Fibroblast of the aortic adventitia (primary cell): ENCODE measurements at regions not wholly inside any gene's neighbourhood (a gene's known extent, or its start where the extent isn't known, plus 50 kb on each side); places are given as distances from the start of the nearest gene placed in this dataset.

Experiments used
- DNase-seq: peaks from one replicate; pipeline ENCODE4 v3.0.0-alpha.2; 2010; ENCODE audit warnings: low read depth
- H3K4me3 ChIP-seq: 2 replicates; pipeline ENCODE4 v1.5.1; 2011; ENCODE audit warnings: low read depth, mild to moderate bottlenecking, control low read depth, low read length, moderate library complexity
- TF ChIP-seq, protein P1 (sequence below): IDR thresholded peaks from 2 replicates; pipeline ENCODE4 v1.5.1; 2011; ENCODE audit warnings: mild to moderate bottlenecking, low read length, control low read depth, inconsistent platforms; ENCODE audit not compliant: insufficient read depth

DNA sequence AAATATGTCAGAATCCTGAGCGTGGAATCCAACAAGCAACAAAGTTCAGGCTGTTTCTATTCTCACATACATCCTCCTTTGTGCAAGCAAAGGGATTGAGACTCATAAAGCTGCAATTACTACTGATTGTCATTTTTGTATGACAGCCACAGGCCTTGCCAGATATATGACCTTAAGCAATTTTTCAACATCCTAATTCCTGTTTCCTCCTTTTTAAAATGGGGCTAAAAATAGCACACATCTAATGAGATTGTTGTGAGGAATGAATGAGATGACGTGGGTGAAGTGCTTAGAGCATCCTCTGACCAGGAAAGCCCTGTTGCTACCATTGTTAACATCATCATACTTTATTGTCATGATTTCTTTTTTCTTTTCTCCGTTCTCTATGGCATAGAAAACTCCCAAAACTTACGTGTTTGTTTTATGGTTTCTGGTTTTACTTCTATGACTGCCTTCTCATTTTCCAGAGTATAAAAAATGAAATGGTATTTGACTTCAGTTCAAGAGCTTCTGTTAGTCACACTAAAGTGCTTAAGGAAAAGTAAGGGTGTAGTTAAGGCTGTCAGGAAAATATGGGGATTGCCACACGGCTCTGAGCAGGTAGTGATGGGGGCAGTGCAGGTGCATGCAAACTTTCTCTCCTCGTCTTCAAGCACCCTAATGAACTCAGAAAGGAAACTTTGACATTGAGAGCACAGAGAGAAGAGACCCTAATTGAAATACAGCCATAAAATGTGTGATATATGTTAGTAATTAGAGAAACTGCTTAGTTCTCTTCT, 590.6 kb upstream of the NETO1 start:
- no peak overlapping the region for H3K4me3 ChIP-seq
- peak; percentile 19 for DNase-seq
- TF ChIP-seq, protein P1, sequence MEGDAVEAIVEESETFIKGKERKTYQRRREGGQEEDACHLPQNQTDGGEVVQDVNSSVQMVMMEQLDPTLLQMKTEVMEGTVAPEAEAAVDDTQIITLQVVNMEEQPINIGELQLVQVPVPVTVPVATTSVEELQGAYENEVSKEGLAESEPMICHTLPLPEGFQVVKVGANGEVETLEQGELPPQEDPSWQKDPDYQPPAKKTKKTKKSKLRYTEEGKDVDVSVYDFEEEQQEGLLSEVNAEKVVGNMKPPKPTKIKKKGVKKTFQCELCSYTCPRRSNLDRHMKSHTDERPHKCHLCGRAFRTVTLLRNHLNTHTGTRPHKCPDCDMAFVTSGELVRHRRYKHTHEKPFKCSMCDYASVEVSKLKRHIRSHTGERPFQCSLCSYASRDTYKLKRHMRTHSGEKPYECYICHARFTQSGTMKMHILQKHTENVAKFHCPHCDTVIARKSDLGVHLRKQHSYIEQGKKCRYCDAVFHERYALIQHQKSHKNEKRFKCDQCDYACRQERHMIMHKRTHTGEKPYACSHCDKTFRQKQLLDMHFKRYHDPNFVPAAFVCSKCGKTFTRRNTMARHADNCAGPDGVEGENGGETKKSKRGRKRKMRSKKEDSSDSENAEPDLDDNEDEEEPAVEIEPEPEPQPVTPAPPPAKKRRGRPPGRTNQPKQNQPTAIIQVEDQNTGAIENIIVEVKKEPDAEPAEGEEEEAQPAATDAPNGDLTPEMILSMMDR = no peak

DNA sequence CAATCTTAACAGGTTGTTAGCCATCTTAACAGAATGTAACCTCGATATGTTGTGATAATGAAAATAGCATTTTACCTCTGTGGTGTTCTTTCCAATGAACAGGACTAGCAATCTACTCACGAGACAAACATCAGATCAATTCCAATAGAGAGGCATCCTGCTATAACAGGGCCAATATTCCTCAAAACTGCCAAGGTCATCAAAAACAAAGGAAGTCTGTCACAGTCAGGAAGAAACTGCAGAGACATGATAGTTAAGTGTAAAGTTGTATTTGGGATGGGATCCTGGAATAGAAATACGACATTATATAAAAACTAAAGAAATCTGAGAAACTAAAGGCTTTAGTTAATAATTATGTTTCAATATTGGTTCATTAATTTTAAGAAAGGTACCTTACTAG, 588.9 kb upstream of the NETO1 start:
- no peak overlapping the region for H3K4me3 ChIP-seq
- TF ChIP-seq, protein P1 = no peak
- DNase-seq = no peak

DNA sequence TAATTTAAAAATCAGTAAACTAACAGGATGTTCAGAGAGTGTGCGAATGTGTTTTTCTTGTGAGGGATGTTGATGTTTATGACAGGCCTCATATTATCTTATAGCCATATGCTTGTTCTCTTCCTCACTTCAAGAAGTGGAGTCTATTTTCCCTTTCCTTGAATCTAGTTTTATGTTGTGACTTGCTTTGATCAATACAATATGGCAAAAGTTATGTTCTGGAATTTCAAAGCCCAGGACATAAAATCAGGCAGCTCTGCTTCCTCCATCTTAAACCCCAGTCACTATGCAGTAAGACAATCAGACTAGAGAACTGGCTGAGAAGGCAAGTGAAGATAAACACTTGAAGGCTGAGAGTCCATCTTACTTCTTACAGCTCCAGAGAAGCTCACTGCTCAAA, 585.1 kb upstream of the NETO1 start:
- no peak overlapping the region for H3K4me3 ChIP-seq
- TF ChIP-seq, protein P1 = no peak
- DNase-seq = no peak

DNA sequence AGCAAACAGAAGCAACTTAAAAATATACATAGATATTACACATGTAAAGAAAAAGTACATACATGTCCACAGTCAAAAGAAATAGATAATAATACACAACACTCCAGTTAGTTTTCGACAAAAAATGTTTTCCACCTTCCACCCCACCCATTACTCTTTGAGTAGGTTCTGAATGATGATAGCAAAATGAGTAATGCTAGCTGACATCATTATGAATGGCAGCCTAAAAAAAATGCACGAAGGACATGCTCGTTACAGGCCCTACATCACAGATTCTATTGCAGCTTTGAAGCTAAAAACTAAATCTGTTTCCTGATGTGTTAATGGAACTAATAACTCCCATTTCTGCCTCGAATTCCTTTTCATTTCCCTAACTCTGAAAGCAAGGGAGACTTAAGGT, 578.7 kb upstream of the NETO1 start:
- no peak for DNase-seq
- H3K4me3 ChIP-seq = no peak overlapping the region
- TF ChIP-seq, protein P1 = no peak

DNA sequence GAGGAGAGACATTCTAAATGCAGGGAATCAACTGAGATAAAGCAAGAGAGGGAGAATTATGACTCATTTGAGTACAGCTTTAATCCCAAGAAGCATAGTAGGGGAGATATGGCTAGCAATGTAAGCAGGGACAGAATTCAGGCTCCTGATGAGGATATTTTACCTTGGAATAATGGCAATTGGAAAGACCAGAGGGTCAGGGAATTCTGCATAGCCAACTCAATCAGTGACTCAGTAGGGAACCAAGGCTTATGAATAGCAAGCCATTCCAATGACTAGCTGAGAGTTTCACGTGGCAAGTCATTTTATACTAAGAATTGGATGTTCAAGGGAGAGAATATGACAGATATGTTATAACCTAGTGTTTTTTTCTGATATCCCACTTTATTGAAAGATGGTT, 563.8 kb upstream of the NETO1 start:
- DNase-seq = no peak
- TF ChIP-seq, protein P1 = no peak
- no peak overlapping the region for H3K4me3 ChIP-seq

DNA sequence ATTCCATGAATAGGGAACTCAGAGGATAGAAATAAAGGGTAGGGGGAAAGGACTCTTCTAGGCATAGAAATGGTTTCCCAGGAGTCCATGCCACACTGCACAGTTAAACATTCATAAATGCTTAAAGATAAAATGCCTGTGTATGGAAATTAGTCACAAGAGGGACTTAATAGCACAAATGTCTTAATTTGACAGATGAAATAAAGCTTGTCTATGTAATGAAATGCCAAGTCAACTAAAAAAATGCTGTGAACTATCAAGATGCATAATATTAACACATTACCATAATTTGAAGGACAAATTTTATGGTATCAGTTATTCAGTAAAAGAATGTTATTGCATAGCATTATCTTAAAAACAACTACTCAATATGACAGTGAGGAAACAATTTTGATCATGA, 553.2 kb upstream of the NETO1 start:
- TF ChIP-seq, protein P1 = no peak

DNA sequence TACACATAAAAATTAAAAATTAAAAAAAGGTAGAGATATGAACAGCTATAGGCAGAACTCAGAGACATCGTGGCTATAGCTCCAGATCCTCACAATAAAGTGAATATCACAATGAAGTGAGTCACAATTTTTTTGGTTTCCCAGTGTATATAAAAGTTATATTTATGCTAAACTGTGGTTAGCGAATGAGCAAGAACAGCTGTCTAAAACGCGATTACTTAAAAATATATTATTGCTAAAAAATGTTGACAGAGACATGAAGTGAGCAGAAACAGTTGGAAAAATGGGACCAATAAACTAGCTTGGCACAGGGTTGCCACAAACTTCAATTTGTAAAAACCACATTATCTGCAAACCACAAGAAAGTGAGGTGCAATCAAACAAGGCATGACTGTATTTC, 551.7 kb upstream of the NETO1 start:
- DNase-seq = no peak
- no peak overlapping the region for H3K4me3 ChIP-seq
- TF ChIP-seq, protein P1 = no peak

More for the DNA sequence above, 553.2 kb upstream of the NETO1 start:
- no peak for DNase-seq
- H3K4me3 ChIP-seq = no peak overlapping the region
